Epithelial cell of proximal tubule (primary cell): ENCODE measurements at regions not wholly inside any gene's neighbourhood (a gene's known extent, or its start where the extent isn't known, plus 50 kb on each side); places are given as distances from the start of the nearest gene placed in this dataset.

Experiments
- DNase-seq: peaks from one replicate; pipeline ENCODE4 v3.0.0-alpha.2; 2011; ENCODE audit warnings: low read depth
- H3K4me3 ChIP-seq: 2 replicates; pipeline ENCODE4 v1.5.1; 2011; ENCODE audit warnings: low read depth, mild to moderate bottlenecking, low read length
- CTCF ChIP-seq: conservative IDR thresholded peaks from 2 replicates; pipeline ENCODE4 v1.5.1; 2012; ENCODE audit warnings: low read depth, mild to moderate bottlenecking, low read length

- no peak for TF ChIP-seq CTCF
- no peak overlapping the region for H3K4me3 ChIP-seq
Measured at GRCh38 chr7:13411636-13412035, 577.8 kb downstream of the ETV1 start.

GRCh38 chr7:13414181-13414580, 575.3 kb downstream of the ETV1 start:
- TF ChIP-seq CTCF, result no peak
- DNase-seq, result no peak
- H3K4me3 ChIP-seq, result no peak overlapping the region

More at GRCh38 chr7:13411636-13412035, 577.8 kb downstream of the ETV1 start:
- no peak for DNase-seq

GRCh38 chr7:13414661-13415107, 574.8 kb downstream of the ETV1 start:
- TF ChIP-seq CTCF, result no peak
- no peak for DNase-seq
- no peak overlapping the region for H3K4me3 ChIP-seq

GRCh38 chr7:13416071-13416470, 573.4 kb downstream of the ETV1 start:
- H3K4me3 ChIP-seq, result no peak overlapping the region
- TF ChIP-seq CTCF, result no peak

GRCh38 chr7:13416544-13416943, 572.9 kb downstream of the ETV1 start:
- no peak overlapping the region for H3K4me3 ChIP-seq
- no peak for DNase-seq
- TF ChIP-seq CTCF, result no peak

More at GRCh38 chr7:13416071-13416470, 573.4 kb downstream of the ETV1 start:
- DNase-seq, result no peak

- TF ChIP-seq CTCF, result no peak
- no peak overlapping the region for H3K4me3 ChIP-seq
- no peak for DNase-seq
Measured at GRCh38 chr7:13420726-13421125, 568.7 kb downstream of the ETV1 start.

- no peak for DNase-seq
- H3K4me3 ChIP-seq, result no peak overlapping the region
Measured at GRCh38 chr7:13421776-13422175, 567.7 kb downstream of the ETV1 start.

More at GRCh38 chr7:13421776-13422175, 567.7 kb downstream of the ETV1 start:
- no peak for TF ChIP-seq CTCF
